GM12873 (cell line): ENCODE measurements at regions not wholly inside any gene's neighbourhood (a gene's known extent, or its start where the extent isn't known, plus 50 kb on each side); places are given as distances from the start of the nearest gene placed in this dataset.

Experiments used
- CTCF ChIP-seq: IDR thresholded peaks from 2 replicates; pipeline ENCODE4 v1.5.1; 2012; ENCODE audit warnings: low read depth, mild to moderate bottlenecking, moderate library complexity, low read length, control low read depth; ENCODE audit not compliant: insufficient read depth; ENCODE audit errors: missing control alignments

DNA sequence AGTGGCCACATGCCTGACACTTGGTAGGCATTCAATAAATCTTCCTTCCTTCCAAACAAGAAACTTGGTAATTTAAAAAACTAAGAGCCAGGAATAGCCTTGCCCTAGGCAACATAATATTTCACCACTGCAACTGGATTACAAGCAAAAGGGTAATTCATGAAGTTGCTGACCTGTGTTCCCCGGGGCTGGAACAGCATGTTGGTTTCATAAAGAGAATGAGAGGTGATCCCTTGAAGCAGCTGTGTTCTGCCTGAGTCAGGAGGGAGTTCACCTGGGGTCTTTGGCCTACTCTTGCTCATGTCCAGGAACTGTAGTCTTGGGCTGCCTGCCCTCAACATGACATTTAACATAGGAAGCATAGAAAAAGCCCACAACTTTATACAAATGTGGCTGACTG, 329.0 kb upstream of the DAB1 start:
- TF ChIP-seq CTCF = no peak

GRCh38 chr1:57748719-57749118, 324.9 kb upstream of the DAB1 start:
- TF ChIP-seq CTCF = no peak

DNA sequence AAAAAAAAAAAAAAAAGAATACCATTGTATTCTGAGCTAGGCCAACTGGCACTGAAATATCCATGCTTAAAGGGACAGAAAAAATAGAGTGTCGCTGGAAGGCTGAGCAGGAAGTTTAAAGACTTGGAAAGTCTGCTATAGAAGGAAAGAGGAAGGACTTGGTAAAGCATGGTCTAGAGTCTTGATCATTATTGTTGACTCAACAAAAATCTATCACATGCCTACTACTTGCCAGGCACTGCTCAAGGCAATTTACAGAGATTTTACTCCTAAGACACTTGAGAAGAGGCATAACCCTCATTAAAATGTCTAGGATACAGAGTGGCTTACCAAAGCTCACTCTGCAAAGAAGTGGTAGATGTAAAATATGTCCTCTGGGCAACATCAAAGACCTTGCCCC, 324.0 kb upstream of the DAB1 start:
- no peak for TF ChIP-seq CTCF

DNA sequence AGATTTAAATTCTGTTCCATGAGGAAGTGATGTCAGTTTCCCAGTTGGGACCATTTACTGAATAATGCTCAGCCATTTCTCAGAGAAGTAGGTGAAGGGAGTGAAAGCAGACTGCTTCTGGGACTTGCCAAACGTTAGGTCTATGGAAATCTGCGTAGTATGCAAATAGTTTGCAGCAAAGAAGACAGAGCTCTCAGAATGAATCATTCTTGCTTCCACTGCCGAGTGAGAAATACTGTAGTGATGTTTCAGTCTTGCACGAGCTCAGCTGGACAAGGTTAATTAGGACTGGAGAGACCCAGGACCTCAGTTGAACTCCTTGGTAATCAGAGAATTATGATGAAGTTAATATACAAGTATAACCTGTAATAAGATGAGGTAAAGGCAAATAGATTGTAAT, 317.7 kb upstream of the DAB1 start:
- no peak for TF ChIP-seq CTCF

- TF ChIP-seq CTCF = no peak
Observed at GRCh38 chr1:57736940-57737339, 313.1 kb upstream of the DAB1 start.

DNA sequence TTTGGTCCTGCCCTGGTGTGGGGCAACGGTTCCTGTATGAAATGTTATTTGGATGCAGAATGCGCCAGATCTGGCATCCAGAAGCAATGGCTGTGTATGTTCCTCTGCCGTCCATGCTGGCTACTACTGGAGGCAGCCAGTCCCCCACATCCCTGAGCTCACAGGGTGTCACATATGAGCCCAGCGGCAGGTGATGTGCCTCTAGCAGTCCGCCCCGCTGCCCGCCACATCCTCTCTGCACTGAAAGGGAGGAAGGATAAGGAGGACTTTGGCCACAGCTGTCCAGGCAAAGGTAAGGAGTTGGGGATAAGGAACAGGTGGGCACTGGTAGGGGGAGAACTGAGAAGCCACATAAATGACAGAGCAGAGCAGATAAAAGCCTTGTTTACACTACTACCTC, 305.3 kb upstream of the DAB1 start:
- TF ChIP-seq CTCF = no peak

DNA sequence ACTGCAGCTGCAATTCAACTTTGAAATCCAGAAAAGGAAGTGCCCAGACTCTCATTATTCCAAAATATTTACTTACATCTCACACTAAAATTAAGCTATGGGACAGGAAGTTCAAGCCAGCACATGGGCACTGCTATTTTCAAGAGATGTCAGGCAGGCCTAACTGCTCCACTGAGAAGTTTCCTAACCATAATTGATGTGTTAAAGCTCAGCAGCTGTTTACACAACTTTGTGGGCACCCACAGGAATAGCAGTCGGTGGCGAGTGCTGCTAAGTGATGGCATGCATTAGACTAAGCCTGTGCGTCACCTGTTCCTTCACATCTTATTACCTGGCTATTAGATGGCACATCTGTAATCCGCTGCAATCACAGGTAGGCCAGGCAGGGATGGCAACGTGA, 303.3 kb upstream of the DAB1 start:
- TF ChIP-seq CTCF = no peak

DNA sequence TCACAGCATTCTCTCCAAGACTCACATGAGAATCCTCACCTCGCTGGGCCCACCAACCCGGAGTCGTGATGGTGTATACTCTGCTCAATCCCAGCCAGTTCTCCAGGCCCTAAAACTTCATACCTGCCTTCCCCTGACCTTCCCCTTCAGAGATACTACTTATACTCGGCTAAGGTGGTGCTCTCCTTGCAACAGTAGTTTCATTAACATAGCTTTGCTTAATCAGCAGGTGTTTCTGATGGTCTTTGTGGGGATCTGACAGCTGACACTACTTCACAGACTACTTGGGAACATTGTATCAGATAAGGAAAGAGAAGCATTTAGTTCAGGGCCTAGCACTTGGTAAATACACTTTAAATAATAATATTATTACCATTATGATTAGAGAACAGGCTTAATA, 301.5 kb upstream of the DAB1 start:
- no peak for TF ChIP-seq CTCF
